RWPE1 (cell line): ENCODE measurements at regions not wholly inside any gene's neighbourhood (a gene's known extent, or its start where the extent isn't known, plus 50 kb on each side); places are given as distances from the start of the nearest gene placed in this dataset.
A peak's percentile ranks its signal among the peaks of the same experiment; 100 is the strongest.

Experiments
- CTCF ChIA-PET: fragments of 350-600 bp; sonication (Branson Sonifier 250); formaldehyde crosslinking; extraction: SDS; loops from one replicate; lab custom pipeline; 2021; lab: Yijun Ruan, JAX
- POLR2A ChIA-PET: fragments of 400-600 bp; formaldehyde crosslinking; extraction: SDS; loops from one replicate; lab custom pipeline; 2020; ENCODE audit warnings: antibody characterized with exemption; ENCODE audit not compliant: low non-redundant PET; lab: Yijun Ruan, JAX
- DNase-seq: peaks from one replicate; pipeline ENCODE4 v3.0.0; 2012; ENCODE audit warnings: low spot score
- H3K27ac ChIP-seq: fragments of 450-650 bp; 2 replicates; pipeline ENCODE4 v1.5.1; 2017
- CTCF ChIP-seq: fragments of 450-650 bp; conservative IDR thresholded peaks from 2 replicates; pipeline ENCODE4 v1.5.1; 2017; ENCODE audit warnings: low read depth, mild to moderate bottlenecking

- no peak overlapping the region for H3K27ac ChIP-seq
- POLR2A ChIA-PET: no interaction called here
- no peak for TF ChIP-seq CTCF
- no peak for DNase-seq
- CTCF ChIA-PET: no interaction called here
Measured at GRCh38 chr3:59254433-59254832, 204.6 kb upstream of the CFAP20DC start.

GRCh38 chr3:59253523-59253922 is 203.7 kb upstream of the CFAP20DC start:
- TF ChIP-seq CTCF: no peak
- no peak overlapping the region for H3K27ac ChIP-seq
- CTCF ChIA-PET: no interaction called here
- DNase-seq: no peak
- POLR2A ChIA-PET: no interaction called here

- CTCF ChIA-PET: no interaction called here
- TF ChIP-seq CTCF: no peak
- H3K27ac ChIP-seq: no peak overlapping the region
- peak; percentile 5 for DNase-seq
- POLR2A ChIA-PET: no interaction called here
Measured at GRCh38 chr3:59251869-59252268, 202.0 kb upstream of the CFAP20DC start.

GRCh38 chr3:59250600-59250999 is 200.8 kb upstream of the CFAP20DC start:
- DNase-seq: no peak

GRCh38 chr3:59249698-59250361 is 200.0 kb upstream of the CFAP20DC start:
- no peak for TF ChIP-seq CTCF
- CTCF ChIA-PET: no interaction called here
- POLR2A ChIA-PET: no interaction called here
- no peak overlapping the region for H3K27ac ChIP-seq
- DNase-seq: no peak

More at GRCh38 chr3:59250600-59250999, 200.8 kb upstream of the CFAP20DC start:
- ChIA-PET CTCF (no interaction called here), POLR2A (no interaction called here)
- TF ChIP-seq CTCF: no peak
- no peak overlapping the region for H3K27ac ChIP-seq

- DNase-seq: no peak
- TF ChIP-seq CTCF: no peak
- ChIA-PET POLR2A (no interaction called here), CTCF (no interaction called here)
- no peak overlapping the region for H3K27ac ChIP-seq
Measured at GRCh38 chr3:59249004-59249403, 199.2 kb upstream of the CFAP20DC start.

GRCh38 chr3:59247402-59247841 is 197.6 kb upstream of the CFAP20DC start:
- DNase-seq: no peak
- ChIA-PET CTCF (no interaction called here), POLR2A (no interaction called here)
- H3K27ac ChIP-seq: no peak overlapping the region
- TF ChIP-seq CTCF: no peak
